Medulla oblongata (tissue), 1 donor: ENCODE measurements at regions not wholly inside any gene's neighbourhood (a gene's known extent, or its start where the extent isn't known, plus 50 kb on each side); places are given as distances from the start of the nearest gene placed in this dataset.

Experiments
- DNase-seq: peaks from one replicate; pipeline ENCODE4 v3.0.0-alpha.2; 2015; ENCODE audit errors: extremely low spot score

DNA sequence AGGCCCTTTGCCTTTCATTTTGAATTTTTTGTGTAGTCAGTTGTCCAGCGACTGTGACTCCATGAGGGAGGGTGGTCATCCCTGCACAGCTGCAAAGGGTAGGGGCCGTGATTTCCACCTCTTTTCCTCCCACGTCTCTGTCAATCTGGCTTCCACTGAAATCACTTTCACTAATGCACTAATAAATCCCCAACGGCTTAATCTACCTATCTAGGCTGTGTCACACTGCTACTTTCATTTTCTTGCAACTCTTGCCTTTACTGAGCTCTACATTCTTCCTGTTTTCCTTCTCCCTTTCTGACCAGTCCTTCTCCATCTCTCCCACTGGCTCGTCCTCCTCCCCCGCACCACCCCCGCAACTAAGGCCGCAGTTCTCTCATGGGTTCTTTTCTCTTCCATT, 212.3 kb upstream of the FOXN3 start:
- no peak for DNase-seq

DNA sequence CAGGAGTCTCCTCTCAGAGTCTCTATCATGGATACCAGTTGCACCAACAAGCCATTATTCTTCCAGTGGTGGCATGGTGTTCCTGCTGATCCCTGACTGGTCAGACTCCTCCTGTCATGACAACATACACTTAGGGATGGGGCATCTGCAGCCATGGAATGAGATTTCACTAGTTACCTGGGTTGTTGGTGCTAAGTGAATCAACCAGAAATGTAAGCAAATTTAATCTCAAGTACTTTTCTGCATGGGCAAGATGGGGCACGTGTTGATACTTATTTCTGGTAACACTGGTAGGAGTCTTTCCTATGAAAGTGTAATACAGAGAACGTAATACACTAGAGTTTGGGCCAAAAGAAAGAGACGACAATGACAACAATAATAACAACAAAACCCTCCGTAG, 211.5 kb upstream of the FOXN3 start:
- no peak for DNase-seq

DNA sequence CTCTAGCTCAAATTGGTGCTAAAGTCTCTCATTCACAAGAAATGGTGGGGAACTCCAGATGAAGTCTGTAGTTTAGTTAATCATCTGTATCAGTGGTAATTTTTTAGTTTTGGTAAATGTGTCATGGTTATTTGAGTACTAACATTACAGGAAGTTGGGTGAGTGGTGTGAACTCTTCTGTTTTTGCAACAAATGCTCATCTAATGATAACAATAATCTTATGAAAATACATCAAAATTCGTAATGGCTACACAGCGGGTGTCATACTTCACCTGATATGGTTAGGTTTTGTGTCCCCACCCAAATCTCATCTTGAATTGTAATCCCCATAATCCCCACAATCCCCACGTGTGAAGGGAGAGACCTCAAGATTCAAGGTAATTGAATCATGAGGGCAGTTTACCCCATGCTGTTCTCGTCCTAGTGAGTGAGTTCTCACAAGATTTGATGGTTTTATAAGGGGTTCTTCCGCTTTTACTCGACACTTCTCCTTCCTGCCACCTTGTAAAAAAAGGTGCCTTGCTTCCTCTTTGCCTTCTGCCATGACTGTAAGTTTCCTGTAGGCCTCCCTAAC, 209.3 kb upstream of the FOXN3 start:
- DNase-seq = no peak

DNA sequence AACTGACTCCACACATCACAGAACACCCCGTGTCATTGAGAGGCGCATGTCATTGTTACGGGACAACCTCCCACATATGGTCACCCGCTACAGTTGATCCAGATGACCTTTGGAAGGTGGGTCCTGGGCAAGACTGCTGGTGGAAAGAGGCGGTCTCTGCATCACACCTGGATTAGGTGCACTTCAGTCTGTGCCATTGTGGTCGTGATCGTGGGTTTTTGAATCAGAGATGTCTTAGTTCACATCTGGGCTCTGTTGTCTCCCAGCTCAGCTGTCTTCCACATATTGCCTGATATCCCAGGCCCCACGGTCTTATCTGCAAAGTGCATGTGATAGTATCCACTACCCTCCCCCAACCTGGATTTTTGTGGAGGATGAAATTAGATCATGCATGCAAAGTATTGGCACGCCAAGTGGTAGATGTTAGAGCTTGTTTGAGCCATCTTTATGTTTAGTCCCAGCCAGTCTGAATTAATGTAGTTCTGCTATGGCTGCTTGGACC, 208.7 kb upstream of the FOXN3 start:
- DNase-seq = no peak

DNA sequence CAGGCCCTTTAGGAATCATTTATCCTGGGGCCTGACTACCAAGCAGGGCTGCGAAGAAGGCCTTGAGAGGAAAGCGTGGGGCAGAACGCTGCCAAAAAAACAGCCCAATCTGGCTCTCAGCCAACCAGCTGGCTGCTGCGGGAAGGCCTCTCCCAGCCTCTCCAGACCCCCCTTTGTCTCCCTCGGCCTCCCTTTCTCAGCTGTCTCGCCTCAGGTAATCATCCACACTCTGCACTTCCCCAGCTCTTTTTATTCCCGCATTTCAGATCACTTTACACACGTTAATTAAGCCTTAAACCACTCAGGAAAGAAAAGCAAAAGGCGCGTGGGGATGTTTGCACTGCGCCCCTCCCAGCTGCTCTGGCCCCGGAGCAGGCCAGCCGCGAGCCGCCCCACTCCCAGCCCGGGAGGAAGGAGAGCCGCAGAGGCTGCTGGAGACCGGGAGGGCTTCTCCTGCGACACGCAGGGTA, 208.2 kb upstream of the FOXN3 start:
- peak; percentile 30 for DNase-seq

DNA sequence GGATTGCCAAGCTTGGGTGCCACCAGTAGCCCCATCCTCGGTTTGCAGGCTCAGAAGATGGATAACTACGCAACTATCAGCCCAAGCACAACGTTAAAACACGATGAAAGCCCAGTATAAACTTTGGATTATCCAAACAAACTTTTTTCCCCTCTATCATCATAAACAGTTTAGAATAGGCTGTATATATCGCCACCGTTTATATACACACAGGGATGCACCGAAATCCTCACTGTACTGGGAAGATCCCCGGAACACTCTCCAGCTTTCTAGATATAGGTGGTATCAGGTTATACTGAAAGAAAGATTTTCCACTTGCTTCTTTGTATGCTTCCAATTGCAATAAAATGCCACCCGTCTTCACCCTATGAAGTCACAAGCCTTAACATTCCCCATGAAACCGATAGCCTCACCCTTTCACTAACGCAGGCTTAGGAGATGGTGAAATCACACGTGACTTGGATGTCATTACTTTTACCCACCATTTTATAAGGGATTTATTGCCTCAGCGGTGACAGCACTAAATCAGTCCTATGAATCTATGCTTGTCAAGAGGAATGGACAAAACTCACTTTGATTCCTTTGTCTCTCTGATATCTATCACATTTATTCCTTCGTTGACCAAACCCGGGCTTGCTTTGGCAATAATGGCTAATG, 207.6 kb upstream of the FOXN3 start:
- DNase-seq = peak; percentile 12

DNA sequence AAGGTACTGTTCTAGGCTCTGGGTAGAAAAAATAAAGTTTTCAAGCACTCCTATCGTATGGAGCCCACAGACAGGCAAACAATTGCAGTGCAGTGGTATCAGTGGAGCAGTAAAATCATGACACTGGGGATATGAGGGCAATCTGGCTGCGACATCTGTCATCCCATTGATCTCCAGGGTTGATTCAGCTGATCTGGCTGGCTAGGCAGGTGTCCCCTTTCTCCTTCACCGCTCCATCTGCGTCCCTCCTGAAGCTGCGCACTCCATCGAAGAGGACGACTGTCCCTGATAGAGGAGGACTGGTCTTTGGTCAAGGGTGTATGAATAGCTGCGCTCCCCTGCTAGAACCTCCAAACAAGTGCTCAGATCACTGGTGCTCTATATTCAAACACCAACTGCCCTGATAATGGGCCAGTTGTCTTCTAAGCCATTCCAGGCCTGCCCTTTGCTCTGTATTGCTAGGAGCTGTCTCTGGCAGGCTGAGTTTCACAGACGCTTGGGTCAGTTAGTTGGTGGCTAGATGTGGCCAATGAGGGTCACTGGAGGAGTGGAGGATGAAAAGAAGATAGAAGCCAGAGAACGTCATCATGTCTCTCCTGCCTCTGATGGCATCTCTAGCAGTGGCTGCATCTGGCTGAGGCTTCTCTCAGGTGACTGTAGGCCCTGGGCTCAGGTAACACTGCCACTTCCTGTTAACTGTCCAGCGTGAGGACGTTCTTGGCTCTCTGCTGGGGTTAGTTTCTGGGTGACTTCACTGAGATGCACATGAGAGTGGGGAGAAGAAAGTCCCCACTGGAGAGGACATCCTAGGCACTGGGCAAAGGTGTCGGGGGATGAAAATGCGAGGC, 205.0 kb upstream of the FOXN3 start:
- no peak for DNase-seq

DNA sequence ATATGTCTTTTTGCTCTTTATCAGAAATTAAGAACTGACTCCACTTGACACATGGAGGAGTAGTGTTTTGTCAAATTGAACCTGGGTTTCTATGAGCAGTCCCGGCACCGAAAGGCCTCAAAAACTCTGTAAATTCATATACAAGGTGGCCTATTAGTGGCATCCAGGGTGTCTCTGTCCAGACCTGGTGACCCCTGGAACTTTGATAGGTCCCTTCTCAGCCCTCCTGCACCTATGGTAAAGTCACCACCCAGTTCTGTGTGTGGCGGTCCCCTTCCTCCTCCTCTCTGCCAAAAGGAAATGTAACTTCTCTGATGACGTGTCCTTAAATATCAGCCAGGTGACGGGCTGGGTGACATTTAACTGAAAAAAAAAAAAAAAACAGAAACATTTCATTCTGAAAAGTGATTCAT, 204.0 kb upstream of the FOXN3 start:
- no peak for DNase-seq

DNA sequence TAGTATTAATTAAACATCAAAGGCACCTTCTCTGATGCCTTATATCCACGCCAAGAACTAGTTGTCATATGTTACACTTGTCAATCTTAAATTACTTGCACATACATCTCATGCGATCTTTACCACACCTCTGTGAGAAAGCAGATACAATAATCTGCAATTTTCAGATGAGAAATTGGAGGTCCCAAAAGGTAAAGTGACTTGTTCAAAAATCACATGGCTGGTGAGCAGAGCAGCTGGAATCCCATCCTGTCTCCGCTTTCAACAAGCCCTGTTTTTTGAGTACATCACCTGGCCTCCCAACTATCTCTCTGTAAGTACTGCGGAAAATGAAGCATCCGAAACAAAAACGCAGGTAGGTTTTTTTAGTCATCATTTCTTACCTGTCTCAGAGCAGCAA, 203.4 kb upstream of the FOXN3 start:
- DNase-seq = no peak

DNA sequence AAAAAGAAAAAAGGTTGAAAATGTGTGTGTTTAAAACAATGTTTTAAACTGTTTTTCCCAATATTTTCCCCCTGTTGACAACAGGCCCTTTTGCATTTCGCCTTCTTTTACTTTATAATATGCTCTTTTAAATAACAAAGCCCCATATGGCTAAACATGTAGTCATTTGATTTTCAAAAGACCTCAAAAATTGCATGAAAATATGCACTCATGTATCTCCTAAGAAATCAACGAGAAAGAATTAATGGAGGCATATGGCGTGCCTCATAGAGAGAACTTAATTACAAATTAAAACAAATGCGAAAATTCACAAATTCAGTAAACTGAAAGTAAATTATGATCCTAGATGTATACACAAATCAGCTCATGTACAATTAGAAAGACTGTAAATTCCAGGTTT, 202.6 kb upstream of the FOXN3 start:
- no peak for DNase-seq

DNA sequence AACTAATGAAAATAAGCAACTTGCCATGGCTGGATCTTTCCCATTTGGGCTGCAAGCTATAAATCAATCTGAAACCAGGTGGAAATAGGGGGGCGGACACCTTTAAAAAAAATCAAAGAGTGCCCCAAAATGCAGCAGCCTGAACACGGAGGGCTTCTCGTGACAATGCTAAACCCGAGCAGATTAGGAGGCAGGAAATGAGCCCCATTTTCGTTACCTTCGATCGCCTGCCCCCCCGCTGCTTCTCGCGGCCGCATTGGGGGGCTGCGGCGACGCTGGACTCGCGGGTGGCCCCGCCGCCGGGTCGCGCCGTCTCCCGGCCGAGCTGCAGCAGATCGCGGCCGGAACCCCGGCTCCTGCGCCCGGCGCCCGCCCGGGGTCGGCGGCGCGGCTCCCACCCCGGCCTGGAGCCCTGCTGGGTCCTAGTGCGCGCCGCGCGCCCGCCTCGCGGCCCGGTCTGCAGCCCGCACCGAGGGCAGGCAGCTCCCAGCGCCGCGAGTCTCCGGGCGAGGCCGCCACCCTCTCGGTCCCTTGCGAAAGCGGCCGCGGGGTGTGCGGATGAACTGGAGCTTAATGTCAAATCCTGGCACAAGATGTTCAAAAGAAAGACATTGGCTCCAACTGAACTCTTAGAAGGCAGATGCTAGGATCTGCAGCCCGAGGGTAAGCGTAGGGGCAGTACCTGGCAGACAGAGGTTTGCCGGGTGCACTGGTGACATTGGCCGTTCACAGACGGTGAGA, 201.9 kb upstream of the FOXN3 start:
- peak; percentile 63 for DNase-seq

DNA sequence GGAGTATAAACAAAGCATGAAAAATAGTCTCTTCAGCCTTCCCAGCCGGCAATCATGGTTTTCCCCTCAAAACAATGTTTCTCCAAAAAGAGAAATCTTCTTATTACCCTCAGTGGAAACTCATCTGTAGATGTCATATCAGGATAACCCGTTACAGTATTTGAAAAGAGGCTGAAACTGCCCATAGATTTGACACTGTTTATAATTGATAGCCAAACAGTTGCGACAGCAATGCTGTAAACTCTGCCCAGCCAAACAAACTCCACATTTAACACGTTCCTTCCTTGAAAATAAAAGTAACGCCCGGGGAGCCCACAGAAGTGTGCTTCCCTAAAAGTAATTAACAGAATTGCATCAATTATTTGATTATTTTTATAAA, 201.3 kb upstream of the FOXN3 start:
- peak; percentile 61 for DNase-seq

DNA sequence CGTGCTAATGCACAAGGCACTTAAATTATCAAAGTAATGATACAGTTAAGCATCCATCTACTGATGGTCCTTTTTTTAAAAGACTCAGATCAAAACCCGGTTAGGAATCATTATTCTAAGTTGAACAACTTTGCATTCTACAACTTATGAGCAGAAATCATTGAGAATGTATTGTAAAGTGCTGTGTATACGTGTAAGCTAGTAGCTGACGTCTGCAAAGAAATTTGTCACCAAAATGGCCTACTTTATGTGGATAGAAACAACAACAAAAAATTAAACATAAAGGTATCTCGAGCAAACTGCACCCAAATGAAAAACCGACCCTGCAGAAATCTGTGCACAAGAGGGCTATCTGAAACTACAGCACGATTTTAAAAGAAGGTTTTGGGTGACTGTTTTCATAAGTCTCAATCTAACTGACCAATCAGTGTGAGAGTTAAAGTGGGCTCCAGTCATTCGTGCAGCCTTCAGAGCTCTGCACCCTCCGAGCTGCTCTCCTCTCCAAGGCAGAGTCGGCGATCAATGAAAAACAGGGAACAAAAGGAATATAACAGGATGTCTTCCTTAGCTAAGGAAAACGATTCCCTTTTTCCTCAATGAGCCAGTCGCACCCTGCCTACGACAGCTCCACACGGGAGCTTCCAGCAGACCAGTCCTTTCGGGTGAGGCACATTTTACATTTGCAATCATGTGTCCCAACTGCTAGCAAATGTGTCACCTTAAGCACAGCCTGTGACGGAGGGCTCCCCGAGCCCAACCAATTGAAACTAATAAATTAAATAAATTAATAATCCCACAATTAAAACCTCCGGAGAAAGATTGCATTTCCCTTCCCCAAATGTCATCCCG, 200.7 kb upstream of the FOXN3 start:
- peak; percentile 77 for DNase-seq

DNA sequence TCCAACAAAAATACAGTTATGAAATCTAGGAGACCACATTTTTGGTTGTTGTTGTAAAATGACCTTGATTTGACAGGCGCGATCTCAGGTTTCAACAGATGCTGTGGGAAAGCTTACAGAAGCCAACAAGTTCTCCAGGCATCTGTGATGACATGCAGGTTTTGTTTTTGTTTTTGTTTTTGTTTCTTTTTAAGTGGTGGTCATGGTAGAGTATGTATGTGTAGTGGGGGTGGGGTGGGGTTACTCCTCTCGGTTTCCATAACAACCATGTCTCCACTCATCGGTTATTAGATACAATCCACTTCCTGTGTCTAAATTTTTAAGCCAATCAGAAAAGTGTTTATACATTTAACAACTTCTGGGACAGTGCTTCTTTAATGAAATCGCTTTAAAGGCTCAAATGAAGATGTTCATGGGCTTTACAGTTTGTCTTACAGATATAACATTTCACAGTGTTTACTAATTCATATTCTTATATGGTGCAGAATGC, 199.9 kb upstream of the FOXN3 start:
- DNase-seq = peak; percentile 41

DNA sequence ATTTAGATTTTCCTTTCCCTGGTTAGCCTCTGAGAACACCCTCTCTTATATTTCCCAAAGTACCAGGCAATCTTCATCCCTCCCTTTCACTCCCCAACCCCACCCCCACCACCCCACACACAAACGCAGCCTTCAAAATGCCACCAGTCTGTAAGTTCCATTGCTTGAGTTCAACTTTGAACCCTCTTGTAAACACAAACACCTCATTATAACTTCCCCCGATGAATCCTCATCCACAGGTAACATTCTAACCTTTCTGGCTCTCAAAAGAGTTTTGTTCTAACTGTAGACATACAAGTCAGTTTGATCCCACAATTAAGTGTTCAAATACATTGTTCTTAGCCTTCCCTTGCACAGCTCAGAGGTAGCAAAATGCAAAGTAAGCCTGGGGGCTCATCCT, 199.4 kb upstream of the FOXN3 start:
- peak; percentile 28 for DNase-seq

DNA sequence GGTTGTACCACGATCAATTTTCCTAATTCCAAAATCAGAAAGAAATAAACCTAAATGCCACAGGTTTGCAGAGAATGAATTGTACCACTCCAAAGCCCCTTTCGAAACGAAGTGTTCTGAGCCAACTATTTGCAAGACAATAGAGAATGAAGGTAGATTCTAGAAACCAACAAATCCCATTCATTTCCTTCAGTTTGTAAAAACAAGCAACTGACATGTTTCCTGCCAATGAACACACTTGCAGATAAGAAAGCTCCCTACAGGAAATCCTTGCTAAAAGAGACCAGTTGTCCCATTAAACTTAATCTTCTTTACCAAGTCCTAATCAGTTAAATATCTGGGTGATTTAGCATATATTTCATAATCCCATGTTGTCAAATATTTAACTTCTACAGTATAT, 198.4 kb upstream of the FOXN3 start:
- DNase-seq = peak; percentile 13

DNA sequence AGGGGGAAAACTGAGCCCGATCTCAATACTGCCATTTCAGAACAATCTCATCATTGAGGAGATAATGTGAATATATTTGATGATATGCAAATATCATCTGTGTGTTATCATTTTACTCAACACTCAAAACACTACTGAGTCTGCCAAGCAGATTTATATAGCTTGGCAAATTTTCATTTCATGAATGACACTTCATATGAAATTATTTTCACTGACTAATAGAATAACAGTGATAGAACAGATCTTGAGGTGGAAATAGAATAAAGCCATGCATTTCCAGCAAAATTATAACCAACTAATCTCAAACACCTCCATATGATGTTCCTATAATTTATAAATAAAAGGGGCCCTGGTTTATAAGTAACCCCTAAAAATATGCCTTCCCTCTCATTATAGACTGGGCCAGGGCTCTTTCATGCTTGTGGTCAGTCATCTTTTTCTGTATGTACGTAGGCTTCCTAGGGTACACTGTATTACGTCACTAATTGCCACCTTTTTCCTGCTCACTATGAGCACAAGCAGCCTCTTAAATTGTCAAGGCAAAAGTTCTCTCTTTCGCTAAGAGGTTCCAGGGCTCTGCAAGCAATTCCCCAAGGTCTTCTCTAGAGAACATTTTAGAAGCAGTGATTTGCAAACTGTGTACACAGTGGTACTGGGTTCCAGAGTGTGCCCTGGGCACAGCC, 197.1 kb upstream of the FOXN3 start:
- DNase-seq = no peak

DNA sequence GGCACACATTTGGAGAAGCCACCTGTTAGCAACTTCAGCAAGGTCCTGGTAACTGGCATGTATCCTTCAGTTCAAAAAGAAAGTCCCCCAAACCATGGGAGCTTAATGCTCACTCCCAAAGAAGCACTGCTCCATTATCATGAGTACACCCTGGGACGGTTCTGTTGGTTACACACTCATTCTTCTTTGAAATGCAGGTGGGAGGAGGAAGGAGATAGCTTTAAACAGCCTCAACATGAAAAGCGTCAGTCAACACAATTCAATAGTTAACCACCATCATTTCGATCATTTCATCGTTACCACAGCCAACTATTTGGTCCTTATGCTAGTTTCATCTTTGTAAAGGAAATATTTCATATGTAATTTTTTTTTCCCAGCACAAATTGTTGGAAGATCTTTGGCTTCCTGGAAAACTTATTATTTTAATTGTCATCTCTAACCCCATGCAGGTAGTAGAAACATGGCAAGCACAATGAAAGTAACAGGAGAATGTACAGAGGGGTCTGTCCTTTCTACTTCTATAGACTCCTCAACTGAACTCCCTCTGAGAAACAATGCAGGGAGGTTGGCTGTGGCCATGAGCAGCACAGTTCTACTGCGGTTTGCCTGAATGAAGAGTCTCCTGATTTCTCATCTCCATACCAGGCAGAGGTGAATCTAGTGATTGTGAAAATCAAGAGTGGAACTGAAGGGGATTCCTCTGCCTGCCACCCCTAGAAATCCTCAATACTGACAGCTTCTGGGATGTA, 196.4 kb upstream of the FOXN3 start:
- no peak for DNase-seq

DNA sequence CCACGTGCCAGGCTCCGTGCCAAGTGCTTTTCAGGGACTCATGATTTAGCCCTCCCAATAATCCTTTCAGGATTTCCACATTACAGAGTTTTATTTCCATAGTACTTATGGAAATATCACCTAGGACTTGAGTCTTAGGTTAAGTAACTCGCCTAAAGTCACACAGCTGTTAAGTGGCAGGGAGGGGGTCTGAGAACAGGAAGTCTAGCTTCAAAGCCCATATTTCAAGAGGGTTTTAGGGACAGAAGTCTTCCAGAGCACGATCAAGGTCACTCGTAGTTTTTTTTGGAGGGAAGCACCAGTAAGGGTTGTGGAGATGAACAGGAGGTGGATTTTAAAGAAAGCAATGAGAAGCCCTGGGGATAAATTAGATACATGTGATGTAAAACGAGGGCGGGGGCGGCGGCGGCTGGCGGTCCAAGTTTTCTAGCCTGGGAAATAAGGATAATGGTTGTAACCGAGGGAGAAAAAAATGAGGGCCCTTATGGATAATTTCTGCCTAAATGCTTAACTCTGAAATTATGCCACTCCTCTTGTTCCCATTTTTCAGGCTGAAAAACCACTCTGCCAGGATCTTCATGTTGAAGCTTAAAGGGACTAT, 192.6 kb upstream of the FOXN3 start:
- no peak for DNase-seq
